Heart left ventricle (tissue), 13 donors: ENCODE measurements at regions not wholly inside any gene's neighbourhood (a gene's known extent, or its start where the extent isn't known, plus 50 kb on each side); places are given as distances from the start of the nearest gene placed in this dataset.

Experiments used
- POLR2A ChIP-seq, 2 donors: fragments of 450-650 bp; IDR thresholded peaks; one replicate each; pipeline ENCODE4 v1.6.1; 2017; ENCODE audit warnings: antibody characterized with exemption in 2 of 2, mild to moderate bottlenecking in 2 of 2, moderate library complexity in 2 of 2
- TF ChIP-seq, protein P1 (sequence below), 12 donors: fragments of 200-600 bp; sonication (generic) in 4 of 12; IDR thresholded peaks; one replicate each; pipeline versions ENCODE4 v1.5.0 to v1.8.0; 2018 to 2022; ENCODE audit warnings: antibody characterized with exemption in 12 of 12, mild to moderate bottlenecking in 5 of 12
- donor health status: ischemic (EF 13 %, LVEDD 7.1; RV severe dilation, severe dysfunction).
- donor health status: DM: no; HTN: yes; CAD: no.
- donor health status: DM: no; HTN: no; CAD: no.
- donor health status: ischemic (EF 25% LVEDD 6.9; RV normal size, moderate dysfunction).
- donor health status: ischemic (EF 25% LVEDD 5.7; RV mildly dilated, moderate dysfunction).
- donor health status: ischemic (EF 35%, LVEDD 5.7; RV mildly dilated, moderate dysfunction).
- donor health status: nonischemic (EF 11% LVEDD 7.7; RV severe dilation, severe dysfunction).
- donor health status: DM: yes; HTN: yes; CAD: no.
- donor health status: PGD.
- donor health status: ischemic (EF 29% LVEDD 5.4; RV normal size, mild dysfunction).
- donor health status: nonischemic (EF 23%, LVEDD 6.1; RV moderate dilation, normal function).

DNA sequence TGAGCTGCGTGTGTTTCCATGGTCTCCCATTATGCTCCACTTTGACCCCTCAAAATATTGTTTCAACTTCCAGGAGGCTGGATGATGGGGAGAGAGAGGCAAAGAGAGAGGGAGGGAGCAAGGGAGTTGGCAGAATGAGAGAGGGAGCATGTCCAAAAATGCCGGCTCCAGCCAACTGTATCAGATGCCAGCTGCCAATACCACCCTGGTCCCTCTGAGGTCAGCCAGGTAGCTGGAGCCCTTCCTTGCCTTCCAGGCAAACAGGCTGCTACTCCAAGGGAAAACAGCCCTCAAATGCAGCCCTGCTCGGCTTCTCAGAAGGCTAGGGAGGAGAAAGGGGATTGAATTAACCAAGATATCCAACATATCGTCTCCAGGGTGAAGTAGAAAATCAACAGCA, 440.0 kb downstream of the TSHZ3 start:
- no peak for TF ChIP-seq POLR2A (IDR thresholded peaks at IDR 0.05)
- TF ChIP-seq, protein P1, sequence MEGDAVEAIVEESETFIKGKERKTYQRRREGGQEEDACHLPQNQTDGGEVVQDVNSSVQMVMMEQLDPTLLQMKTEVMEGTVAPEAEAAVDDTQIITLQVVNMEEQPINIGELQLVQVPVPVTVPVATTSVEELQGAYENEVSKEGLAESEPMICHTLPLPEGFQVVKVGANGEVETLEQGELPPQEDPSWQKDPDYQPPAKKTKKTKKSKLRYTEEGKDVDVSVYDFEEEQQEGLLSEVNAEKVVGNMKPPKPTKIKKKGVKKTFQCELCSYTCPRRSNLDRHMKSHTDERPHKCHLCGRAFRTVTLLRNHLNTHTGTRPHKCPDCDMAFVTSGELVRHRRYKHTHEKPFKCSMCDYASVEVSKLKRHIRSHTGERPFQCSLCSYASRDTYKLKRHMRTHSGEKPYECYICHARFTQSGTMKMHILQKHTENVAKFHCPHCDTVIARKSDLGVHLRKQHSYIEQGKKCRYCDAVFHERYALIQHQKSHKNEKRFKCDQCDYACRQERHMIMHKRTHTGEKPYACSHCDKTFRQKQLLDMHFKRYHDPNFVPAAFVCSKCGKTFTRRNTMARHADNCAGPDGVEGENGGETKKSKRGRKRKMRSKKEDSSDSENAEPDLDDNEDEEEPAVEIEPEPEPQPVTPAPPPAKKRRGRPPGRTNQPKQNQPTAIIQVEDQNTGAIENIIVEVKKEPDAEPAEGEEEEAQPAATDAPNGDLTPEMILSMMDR (IDR thresholded peaks at IDR 0.05), result no peak
